ENCODE measurements at regions not wholly inside any gene's neighbourhood (a gene's known extent, or its start where the extent isn't known, plus 50 kb on each side); places are given as distances from the start of the nearest gene placed in this dataset.

DNA sequence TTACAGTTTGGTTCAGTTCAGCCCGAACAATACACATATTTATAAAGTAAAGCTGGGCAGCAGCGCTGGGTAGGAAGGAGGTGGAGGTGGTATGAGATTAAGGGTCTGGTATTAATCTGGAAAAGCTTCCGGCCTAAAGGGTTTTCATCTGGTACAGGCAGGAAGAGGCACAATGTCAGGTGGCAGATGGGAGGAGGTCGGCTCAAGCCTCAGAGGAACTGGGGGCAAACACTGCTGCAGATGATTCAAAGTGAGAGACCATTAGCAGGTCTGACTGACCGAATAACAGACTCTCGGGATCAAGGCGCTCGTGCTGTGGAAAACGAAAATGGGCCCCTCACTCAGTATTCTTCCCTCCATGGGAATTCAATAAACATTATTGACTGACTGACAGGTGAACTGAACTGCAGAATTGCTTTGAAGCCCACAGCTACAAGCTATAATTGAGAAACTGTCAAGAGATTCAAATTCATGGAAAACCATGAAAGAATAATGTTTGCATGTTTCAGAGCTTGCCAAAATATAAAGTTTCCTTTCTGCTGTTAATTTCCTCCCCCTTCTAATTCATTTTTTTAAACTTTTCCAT lies 75.3 kb downstream of the TMEM167A start:
- no peak overlapping the region for H3K27ac Mint-ChIP-seq (ENCODE audit: unreplicated experiment)
- no peak overlapping the region for H3K4me3 Mint-ChIP-seq (ENCODE audit: unreplicated experiment)
- TF ChIP-seq, protein P1, sequence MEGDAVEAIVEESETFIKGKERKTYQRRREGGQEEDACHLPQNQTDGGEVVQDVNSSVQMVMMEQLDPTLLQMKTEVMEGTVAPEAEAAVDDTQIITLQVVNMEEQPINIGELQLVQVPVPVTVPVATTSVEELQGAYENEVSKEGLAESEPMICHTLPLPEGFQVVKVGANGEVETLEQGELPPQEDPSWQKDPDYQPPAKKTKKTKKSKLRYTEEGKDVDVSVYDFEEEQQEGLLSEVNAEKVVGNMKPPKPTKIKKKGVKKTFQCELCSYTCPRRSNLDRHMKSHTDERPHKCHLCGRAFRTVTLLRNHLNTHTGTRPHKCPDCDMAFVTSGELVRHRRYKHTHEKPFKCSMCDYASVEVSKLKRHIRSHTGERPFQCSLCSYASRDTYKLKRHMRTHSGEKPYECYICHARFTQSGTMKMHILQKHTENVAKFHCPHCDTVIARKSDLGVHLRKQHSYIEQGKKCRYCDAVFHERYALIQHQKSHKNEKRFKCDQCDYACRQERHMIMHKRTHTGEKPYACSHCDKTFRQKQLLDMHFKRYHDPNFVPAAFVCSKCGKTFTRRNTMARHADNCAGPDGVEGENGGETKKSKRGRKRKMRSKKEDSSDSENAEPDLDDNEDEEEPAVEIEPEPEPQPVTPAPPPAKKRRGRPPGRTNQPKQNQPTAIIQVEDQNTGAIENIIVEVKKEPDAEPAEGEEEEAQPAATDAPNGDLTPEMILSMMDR (IDR thresholded peaks at IDR 0.05) = no peak
- H3K9me3 Mint-ChIP-seq (ENCODE audit: low read depth) = no peaks in the 10 kb centered on the region
- no peak for DNase-seq (ENCODE audit: low spot score)
- H3K4me1 Mint-ChIP-seq (ENCODE audit: low read depth) = peaks cover 11% of the 10 kb centered on the region
- no peaks in the 10 kb centered on the region for H3K36me3 Mint-ChIP-seq (ENCODE audit: low read depth)
- H3K27me3 Mint-ChIP-seq (ENCODE audit: low read depth) = no peaks in the 10 kb centered on the region

DNA sequence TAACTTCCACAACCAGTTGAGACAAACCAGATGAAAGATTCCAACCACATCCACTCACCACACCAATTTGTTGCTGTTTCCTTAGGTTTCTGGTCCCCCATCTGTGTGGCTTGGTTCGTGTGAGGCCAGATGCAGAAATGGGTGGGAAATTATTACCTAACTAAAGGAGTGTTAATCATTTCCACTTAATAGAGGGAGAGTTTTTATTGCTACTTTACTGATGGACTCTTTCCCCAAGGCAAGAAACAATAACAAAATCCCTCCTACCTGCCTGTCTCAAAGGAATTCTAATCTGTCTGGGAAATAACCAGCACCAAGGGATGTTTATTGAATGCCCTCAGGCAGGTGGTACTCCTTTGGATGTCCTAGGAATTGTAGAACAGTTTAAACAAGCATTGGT lies 76.3 kb downstream of the TMEM167A start:
- Mint-ChIP-seq H3K9me3 (ENCODE audit: low read depth) (no peaks in the 10 kb centered on the region), H3K36me3 (ENCODE audit: low read depth) (no peaks in the 10 kb centered on the region), H3K4me3 (ENCODE audit: unreplicated experiment) (no peak overlapping the region), H3K4me1 (ENCODE audit: low read depth) (peaks cover 11% of the 10 kb centered on the region), H3K27ac (ENCODE audit: unreplicated experiment) (no peak overlapping the region), H3K27me3 (ENCODE audit: low read depth) (no peaks in the 10 kb centered on the region)
- TF ChIP-seq, protein P1 (IDR thresholded peaks at IDR 0.05) = no peak
- no peak for DNase-seq (ENCODE audit: low spot score)

DNA sequence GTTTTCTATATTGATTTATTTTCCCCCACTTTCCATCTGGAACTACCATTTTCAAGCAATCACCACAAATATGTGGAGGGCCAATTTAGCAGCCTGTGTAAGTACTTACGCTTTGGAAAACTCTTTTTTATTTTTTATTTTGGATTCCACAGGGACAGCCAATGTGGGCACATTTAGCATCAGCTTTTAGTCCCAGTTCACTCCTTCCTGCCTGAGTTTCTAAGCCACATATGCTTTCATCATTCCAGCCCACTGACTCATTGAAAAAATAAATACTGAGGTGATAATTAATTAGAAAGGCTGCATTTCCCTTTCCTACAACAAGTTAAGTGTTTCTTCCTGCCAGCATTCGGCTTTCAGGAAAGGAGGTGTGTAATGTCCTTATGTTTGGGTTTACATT lies 76.8 kb downstream of the TMEM167A start:
- Mint-ChIP-seq H3K4me1 (ENCODE audit: low read depth) (peaks cover 11% of the 10 kb centered on the region), H3K27me3 (ENCODE audit: low read depth) (no peaks in the 10 kb centered on the region), H3K9me3 (ENCODE audit: low read depth) (no peaks in the 10 kb centered on the region), H3K36me3 (ENCODE audit: low read depth) (no peaks in the 10 kb centered on the region), H3K4me3 (ENCODE audit: unreplicated experiment) (no peak overlapping the region), H3K27ac (ENCODE audit: unreplicated experiment) (no peak overlapping the region)
- TF ChIP-seq, protein P1 (IDR thresholded peaks at IDR 0.05) = no peak
- DNase-seq (ENCODE audit: low spot score) = no peak

DNA sequence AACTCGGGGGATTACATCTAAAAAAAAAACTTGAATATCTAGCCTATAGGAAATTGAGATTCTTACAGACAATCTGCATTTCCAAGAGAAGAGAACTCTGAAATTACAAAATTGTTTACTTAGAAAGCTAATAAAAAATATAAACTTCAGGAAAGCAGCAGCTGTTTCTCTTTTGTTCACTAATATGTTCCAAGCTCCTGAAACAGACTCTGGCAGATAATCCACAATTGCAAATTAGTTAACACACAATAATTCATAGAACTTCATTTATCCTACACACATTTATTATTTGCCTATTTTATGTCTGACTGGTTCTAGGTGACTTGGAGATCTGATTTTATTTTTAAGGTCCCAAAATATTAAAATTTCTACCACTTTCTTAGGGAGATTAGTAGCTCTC lies 83.8 kb downstream of the TMEM167A start:
- peaks cover 15% of the 10 kb centered on the region for H3K4me1 Mint-ChIP-seq (ENCODE audit: low read depth)
- H3K4me3 Mint-ChIP-seq (ENCODE audit: unreplicated experiment) = no peak overlapping the region
- DNase-seq (ENCODE audit: low spot score) = no peak
- TF ChIP-seq, protein P1 (IDR thresholded peaks at IDR 0.05) = no peak
- no peak overlapping the region for H3K27ac Mint-ChIP-seq (ENCODE audit: unreplicated experiment)
- no peaks in the 10 kb centered on the region for H3K9me3 Mint-ChIP-seq (ENCODE audit: low read depth)
- H3K27me3 Mint-ChIP-seq (ENCODE audit: low read depth) = no peaks in the 10 kb centered on the region
- H3K36me3 Mint-ChIP-seq (ENCODE audit: low read depth) = no peaks in the 10 kb centered on the region

DNA sequence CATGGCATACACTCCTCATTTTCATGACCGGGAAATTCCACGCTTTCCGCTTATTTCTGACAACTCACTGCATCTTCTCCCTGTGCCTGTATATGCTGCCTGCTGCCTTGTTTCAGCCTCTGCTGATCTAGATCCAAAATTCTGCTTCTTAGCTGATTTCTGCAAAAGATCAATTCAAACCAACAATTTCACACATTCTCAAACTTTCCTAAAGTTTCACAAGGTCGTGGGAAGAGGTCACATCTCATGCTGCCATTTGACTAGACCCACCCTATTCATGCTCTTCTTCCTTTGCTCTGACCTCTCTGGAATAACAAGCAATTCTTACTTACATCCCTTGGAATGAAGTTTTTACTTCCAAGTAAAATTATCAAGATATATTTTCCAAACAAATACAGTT lies 84.5 kb downstream of the TMEM167A start:
- Mint-ChIP-seq H3K36me3 (ENCODE audit: low read depth) (no peaks in the 10 kb centered on the region), H3K27ac (ENCODE audit: unreplicated experiment) (peak overlapping the region; percentile 34), H3K4me1 (ENCODE audit: low read depth) (peaks cover 15% of the 10 kb centered on the region), H3K4me3 (ENCODE audit: unreplicated experiment) (no peak overlapping the region), H3K9me3 (ENCODE audit: low read depth) (no peaks in the 10 kb centered on the region), H3K27me3 (ENCODE audit: low read depth) (no peaks in the 10 kb centered on the region)
- TF ChIP-seq, protein P1 (IDR thresholded peaks at IDR 0.05) = no peak
- DNase-seq (ENCODE audit: low spot score) = no peak

All from chondrocyte (in vitro differentiated cells).